ENCODE measurements at regions not wholly inside any gene's neighbourhood (a gene's known extent, or its start where the extent isn't known, plus 50 kb on each side); places are given as distances from the start of the nearest gene placed in this dataset.
"Not testable (repeated sequence)": the region's sequence is repeated elsewhere in the genome, so short reads cannot be mapped to it uniquely, and the experiment has no call there.

- intact Hi-C loops (cut with DNase I), result no loop called here
- ATAC-seq, result no peak
- H3K4me1 ChIP-seq, result no peaks in the 10 kb centered on the region
Observed at GRCh38 chr3:96584066-96584465, 230.3 kb upstream of the EPHA6 start.

DNA sequence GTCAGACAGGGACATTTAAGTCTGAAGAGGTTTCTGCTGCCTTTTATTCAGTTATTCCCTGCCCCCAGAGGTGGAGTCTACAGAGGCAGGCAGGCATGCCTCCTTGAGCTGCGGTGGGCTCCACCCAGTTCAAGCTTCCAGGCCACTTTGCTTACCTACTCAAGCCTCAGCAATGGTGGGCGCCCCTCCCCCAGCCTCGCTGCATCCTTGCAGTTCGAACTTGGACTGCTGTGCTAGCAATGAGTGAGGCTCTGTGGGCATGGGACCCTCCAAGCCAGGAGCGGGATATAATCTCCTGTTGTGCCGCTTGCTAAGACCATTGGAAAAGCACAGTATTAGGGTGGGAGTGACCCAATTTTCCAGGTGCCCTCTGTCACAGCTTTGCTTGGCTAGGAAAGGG lies 207.5 kb upstream of the EPHA6 start:
- DNase-seq; H3K27ac ChIP-seq; H3K4me3 ChIP-seq; ATAC-seq; H3K27me3 ChIP-seq; intact Hi-C loops (cut with DNase I); H3K9me3 ChIP-seq; H3K4me1 ChIP-seq; H3K36me3 ChIP-seq: not testable (repeated sequence)
- WGBS, 4 donors, result 69 to 86% (median 79%) methylated on average over 5 to 6 of the region's 6 CpGs

More at GRCh38 chr3:96584066-96584465, 230.3 kb upstream of the EPHA6 start:
- peaks cover 0 to 13% (median 0%) of the 10 kb centered on the region in 12 donors for H3K9me3 ChIP-seq
- no peaks in the 10 kb centered on the region for H3K27me3 ChIP-seq
- H3K36me3 ChIP-seq, result no peaks in the 10 kb centered on the region
- no peak overlapping the region for H3K27ac ChIP-seq
- no peak for TF ChIP-seq CTCF (IDR thresholded peaks at IDR 0.05)
- TF ChIP-seq POLR2A (IDR thresholded peaks at IDR 0.05), result no peak
- DNase-seq, result no peak
- H3K4me3 ChIP-seq, result no peak overlapping the region

GRCh38 chr3:96619475-96619874 lies 194.9 kb upstream of the EPHA6 start:
- TF ChIP-seq CTCF (IDR thresholded peaks at IDR 0.05) (no peak), POLR2A (IDR thresholded peaks at IDR 0.05) (no peak)
- WGBS, 4 donors, result 92 to 97% (median 93%) methylated on average over 20 of the region's 20 CpGs
- Histone ChIP-seq H3K27me3 (no peaks in the 10 kb centered on the region), H3K36me3 (no peaks in the 10 kb centered on the region), H3K27ac (no peak overlapping the region), H3K4me1 (no peaks in the 10 kb centered on the region), H3K9me3 (peaks cover 0 to 5% (median 0%) of the 10 kb centered on the region in 12 donors), H3K4me3 (no peak overlapping the region)
- intact Hi-C loops (cut with DNase I), result no loop called here
- ATAC-seq (no peak), DNase-seq (no peak)

- no peak for TF ChIP-seq POLR2A (IDR thresholded peaks at IDR 0.05)
- no peak for TF ChIP-seq CTCF (IDR thresholded peaks at IDR 0.05)
- intact Hi-C loops (cut with DNase I), result no loop called here
- 75 to 91% (median 87%) methylated on average over 2 of the region's 2 CpGs for WGBS, 4 donors
- H3K27ac ChIP-seq, result no peak overlapping the region
- DNase-seq, result no peak
- ATAC-seq, result no peak
- peaks cover 0 to 5% (median 0%) of the 10 kb centered on the region in 12 donors for H3K9me3 ChIP-seq
- no peaks in the 10 kb centered on the region for H3K27me3 ChIP-seq
- H3K36me3 ChIP-seq, result no peaks in the 10 kb centered on the region
- no peaks in the 10 kb centered on the region for H3K4me1 ChIP-seq
- H3K4me3 ChIP-seq, result no peak overlapping the region
Observed at GRCh38 chr3:96622878-96623277, 191.5 kb upstream of the EPHA6 start.

DNA sequence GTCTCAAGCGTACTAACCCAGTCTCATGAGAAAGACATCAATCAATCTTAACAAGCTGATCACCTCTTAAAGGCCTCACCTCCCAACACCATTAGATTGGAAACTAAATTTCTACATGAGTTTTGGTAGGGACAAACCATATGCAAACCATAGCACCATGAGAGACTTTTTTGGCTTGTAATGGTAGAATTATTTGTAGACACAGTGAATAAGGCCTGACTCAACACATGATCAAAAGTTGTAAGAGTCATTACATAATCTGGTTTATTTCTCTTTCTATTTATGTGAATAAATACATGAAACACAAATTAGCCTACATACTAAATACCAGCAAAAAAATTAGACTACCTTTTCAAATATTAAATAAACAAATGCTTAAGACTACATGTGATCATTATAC lies 183.3 kb upstream of the EPHA6 start:
- H3K9me3 ChIP-seq, result no peaks in the 10 kb centered on the region
- 81 to 92% (median 91%) methylated on average over 1 of the region's 1 CpG for WGBS, 4 donors
- no peaks in the 10 kb centered on the region for H3K4me1 ChIP-seq
- no peaks in the 10 kb centered on the region for H3K36me3 ChIP-seq
- no peak for TF ChIP-seq POLR2A (IDR thresholded peaks at IDR 0.05)
- TF ChIP-seq CTCF (IDR thresholded peaks at IDR 0.05), result no peak
- no peak for ATAC-seq
- H3K27ac ChIP-seq, result no peak overlapping the region
- no peaks in the 10 kb centered on the region for H3K27me3 ChIP-seq
- H3K4me3 ChIP-seq, result no peak overlapping the region
- DNase-seq, result no peak
- intact Hi-C loops (cut with DNase I), result no loop called here
